Activated CD4-positive, CD25-positive, alpha-beta regulatory T cell treated with anti-CD3 and anti-CD28 coated beads, Interleukin-2, amount 50 U/mL, for 24 hours (primary cell): ENCODE measurements at regions not wholly inside any gene's neighbourhood (a gene's known extent, or its start where the extent isn't known, plus 50 kb on each side); places are given as distances from the start of the nearest gene placed in this dataset.

ENCODE experiments used
- ATAC-seq, 2 donors: fragments of 150-1000 bp; cut with Tn5 transposase; one replicate each; pipeline ENCODE4 v1.10.0; 2021; ENCODE audit warnings: mild to moderate bottlenecking in 1 of 2, moderate library complexity in 1 of 2

DNA sequence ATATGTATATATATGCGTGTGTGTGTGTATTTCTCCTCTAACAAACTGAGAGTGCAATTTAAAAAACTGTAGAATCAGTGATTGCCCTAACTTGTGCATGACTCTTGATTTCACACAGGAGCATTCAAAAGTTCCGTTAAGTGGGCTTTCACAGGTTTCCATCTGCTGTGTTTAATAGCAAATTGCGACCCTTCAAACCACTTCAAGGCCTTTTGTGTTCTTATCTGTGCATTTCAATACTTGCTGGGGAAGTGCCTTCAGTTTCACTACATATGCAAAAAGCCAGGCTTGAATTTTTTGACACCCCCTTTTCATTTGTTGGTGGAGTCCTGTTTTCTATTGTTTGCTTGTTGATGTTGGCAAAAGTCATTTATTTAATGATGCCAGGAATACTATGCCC is 158.0 kb downstream of the TM9SF2 start:
- ATAC-seq: no peak

DNA sequence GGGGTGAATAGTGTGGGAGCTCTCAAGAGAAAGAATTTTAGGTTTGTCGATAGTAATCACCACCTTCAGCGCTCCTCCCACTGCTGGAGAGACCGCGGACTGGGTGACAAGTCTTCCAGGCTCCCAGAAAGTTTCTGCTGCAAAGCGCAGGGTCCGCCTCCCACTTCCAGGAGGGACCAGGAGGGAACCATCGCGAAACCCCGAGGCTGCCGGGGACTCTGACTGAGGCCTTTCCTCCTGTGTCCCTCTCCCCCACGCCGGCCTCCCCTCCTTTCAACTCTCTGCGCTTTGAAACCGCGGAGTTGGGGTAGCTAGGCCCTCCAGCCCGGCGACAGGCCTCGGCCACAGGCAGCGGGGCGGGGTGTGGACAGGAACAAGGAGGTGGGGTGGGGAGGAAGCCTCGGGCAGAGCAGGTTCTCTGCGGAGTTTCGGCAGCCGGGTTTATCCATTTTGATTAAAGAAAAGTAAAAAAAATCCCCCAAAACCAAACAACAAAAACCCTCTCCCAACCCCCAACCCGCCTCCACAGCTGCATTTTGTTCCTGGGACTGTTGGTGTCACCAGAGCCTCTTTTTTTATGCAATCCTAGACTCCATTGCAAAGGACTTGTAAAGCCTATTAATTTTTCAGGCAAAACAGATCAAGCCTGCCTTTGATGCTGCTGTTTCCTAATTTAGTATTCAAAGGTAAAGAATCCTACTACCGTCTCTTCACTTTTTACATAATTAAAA is 157.2 kb downstream of the TM9SF2 start:
- peak in 1 of 2 donors; percentile 11 for ATAC-seq

DNA sequence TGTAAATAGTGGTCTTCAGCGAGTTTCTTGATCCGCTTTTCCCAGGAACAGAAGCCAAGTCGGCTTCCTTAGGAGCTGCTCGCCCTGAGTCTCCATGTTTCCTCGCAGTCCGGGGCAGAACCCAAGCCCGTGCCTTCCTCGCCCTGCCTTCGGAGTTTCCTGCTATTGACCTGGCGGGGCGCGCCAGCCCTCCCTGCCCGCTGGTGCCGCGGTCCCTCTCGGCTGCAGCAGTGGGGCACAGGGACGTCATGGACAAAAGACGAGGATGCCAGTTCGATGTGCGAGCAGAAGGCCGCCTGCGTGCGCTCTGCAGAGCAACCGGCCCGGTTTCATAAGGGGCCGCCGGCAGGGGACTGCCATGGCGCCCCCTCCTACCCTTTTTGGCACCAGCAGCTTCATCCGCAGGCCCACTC is 156.6 kb downstream of the TM9SF2 start:
- no peak for ATAC-seq

DNA sequence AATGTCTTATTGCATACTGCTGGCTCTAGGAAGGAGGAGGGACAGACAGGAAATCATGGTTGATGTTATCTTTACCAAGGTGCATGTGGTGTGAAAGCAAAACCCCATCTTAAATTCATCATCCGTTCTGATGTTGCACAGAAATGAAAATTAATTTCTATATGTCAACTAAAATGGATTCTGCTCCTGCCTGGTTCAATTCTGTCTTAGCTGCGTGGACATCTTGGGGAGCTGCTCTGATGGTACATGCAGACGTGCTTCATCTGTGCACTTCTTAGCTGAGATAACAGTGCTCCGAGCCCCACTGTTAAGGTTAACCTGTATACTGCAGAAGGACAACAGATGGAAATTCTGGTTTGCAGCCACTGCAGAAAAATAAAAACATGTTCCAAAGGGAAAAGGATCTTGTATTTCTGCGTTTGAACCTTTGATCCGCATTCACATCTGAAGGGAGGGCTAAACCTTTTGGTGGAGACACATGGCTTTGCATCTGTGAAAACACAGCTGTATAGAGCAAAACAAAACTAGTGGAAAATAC is 155.6 kb downstream of the TM9SF2 start:
- ATAC-seq: peak; percentile 58 to 59

DNA sequence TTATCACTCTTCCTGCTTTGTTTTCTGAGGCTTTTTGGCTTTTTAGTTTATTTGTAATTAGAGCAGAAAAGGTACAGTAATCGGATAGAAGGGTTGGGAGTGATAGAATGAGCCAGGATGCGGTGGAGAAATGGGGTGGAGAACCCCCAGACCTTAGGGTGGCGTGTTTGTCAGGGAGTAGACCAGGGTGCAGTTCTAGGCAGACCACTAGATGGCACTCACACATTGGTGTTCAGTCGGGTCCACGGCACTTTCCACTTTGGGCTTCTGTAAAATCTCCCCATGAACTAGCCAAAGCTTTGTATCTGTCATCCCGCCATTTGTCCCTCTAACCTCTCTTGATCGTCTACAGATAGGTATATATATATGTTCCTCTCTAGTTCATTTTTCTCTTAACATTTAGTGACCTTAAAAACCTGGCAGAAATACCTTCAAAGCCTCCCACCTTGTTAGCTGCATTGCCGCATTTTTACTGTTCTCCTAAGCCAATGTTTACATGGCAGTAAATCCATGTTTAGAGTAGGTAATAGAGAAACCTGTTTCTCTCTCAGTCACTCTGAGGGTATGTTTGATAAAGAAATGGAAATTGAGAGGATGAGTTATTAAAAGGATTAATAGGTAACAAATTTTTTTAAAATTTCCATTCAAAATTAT is 154.9 kb downstream of the TM9SF2 start:
- peak; percentile 59 to 66 for ATAC-seq

DNA sequence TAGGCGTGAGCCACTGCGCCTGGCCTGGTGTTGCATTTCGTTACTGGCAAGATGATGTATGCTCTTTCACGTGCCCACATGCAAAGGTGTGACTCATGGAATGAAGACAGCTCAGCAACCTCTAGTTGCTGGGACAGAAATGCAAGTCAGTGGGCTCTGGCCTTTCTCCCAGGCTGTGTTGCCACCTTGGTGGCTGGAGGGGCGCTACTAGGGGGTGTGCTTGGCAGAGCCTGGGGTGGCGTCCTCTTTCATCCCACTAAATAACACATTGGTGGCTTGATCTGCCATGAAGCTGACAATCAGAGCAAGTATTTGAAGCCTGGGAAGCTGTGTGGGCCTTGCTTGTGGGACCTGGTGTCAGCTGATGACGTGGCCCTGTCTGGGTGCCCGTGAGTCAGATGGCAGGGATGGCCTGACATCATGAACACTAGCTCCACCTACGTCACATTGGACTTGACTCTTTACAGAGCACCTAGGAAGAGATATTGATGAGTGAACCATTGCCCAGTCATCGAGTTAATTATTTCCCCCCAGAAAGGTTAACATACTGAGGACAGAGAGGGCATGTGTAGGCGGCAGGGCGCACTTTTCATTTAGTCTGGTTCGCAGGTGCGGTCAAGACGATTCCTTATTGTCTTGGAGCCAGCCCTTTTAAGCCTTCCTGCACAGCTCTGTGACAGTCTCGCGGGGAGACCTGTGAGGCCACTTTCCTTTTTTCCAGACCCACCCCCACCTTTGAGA is 154.2 kb downstream of the TM9SF2 start:
- ATAC-seq: peak; percentile 72 to 73

DNA sequence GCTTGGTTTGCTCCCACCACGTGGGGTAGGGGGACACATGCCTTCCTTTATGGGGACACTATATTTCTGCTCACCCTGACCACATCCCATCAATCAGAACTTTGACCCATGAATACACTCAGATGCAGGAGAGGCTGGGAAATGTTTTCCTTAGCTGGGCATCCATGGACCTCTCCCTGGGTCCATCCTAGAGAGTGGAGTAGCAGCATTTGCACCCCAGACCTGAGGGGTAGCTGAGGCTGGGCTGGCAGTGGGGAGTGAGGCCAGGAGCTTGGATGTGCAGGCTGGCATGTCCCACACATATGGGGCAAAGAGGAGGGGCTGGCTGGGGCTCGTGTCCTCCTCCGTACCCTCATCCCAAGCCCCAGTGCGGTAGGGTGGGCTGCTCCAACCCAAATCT is 152.8 kb downstream of the TM9SF2 start:
- ATAC-seq: no peak

DNA sequence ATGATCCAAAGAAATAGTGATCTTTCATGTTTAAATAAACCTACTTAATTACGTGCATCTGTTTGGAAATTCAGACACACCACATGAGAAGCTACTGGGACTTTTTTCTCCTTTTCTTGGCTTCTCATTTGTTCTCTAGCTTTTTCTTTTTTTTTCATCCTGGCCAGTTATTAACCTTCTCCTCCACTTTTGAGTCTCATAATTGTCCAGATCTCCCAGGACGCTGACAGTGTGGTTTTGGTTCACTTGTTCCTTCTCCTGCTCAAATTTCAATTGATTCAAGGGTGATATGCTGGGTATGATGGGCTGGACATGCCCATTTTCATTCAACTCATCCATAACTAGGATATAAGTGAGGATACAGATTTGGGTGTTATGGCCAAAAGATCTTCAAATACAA is 152.3 kb downstream of the TM9SF2 start:
- no peak for ATAC-seq

DNA sequence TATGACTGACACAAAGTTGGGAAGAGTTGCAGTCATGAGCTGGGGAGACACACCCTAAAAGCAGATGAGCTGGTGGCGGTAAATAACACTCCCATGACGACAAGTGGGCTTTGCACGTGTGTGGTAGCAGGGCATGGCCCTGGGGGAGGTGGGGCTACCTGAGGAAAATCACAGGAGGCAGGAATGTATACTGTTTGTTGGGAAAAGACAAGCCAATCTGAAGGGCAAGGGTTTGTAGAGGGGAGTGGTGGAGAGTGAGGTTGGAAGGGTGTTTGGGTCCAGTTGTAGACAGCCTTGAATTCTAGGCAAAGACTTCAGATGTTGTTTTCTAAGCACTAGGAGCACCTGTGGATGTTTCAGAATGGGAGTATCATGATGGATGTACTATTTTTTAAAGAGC is 151.6 kb downstream of the TM9SF2 start:
- ATAC-seq: no peak

DNA sequence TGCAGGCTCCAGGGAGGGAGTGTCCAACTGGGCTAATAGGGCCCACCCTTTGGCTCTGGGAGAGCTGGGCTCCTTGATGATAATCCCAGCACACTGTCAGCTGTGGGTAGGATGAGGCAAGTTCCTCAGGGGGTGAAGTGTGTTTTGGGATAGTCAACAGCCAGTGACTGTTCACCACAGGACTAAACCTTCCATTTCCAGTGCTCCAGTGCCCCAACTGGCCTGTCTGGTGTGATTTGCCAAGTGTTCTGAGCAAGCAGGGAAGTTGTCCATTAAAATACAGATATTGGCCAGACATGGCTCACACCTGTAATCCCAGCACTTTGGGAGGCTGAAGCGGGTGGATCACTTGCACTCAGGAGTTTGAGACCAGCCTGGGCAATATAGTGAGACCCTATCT is 150.9 kb downstream of the TM9SF2 start:
- ATAC-seq: no peak

DNA sequence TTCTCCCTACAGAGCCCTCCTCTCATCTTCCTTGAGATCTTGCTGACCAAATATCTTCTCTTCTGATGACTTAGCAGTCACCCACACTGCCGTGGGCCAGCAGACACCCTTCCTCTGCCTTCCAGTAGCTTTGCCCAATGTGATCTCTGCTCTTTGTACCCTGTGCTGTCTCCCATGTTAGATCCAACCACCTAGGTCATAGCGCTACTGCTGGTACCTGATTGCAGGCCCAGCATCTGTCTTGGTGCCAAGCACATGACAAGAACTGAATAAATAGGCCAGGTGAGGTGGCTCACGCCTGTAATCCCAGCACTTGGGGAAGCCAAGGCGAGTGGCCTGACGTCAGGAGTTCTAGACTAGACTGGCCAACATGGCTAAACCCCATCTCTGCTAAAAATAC is 149.7 kb downstream of the TM9SF2 start:
- ATAC-seq: no peak

DNA sequence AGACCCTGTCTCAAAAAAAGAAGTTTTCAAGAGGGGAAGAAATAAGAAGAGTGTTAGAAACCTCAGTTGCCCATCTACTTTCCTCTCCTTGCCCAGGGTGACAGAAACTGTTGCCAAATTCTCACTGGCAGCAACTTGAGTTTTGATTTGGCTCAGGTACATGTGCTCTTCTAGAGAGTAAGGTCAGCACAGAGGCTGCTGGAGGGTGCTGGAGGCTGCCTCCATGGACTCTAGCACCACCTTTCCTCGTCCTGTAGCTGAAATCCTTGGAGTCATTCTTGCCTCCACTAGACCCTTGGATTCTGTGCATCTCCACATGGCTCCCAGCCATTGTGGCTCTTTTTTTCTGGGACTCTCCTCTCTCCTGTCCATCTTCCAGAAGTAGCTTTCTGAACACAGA is 149.1 kb downstream of the TM9SF2 start:
- ATAC-seq: no peak

DNA sequence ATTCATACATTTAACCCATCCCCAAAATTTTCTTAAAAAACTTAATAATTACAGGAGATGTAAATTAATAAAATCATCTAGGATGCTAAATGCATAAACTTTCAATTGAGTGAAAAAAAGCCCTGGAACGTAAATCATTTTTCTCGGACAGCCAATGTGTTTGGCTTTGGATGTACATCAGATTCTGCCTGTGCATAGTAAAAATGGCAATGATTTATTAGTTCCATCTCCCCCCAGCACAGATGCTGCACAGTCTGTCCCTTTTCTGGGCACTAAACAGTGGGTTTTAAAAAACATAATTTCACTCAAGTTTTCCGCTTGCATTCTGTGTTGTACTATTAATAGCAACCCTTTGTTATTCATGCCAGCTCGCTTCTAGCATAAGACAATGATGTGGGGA is 147.7 kb downstream of the TM9SF2 start:
- no peak for ATAC-seq

DNA sequence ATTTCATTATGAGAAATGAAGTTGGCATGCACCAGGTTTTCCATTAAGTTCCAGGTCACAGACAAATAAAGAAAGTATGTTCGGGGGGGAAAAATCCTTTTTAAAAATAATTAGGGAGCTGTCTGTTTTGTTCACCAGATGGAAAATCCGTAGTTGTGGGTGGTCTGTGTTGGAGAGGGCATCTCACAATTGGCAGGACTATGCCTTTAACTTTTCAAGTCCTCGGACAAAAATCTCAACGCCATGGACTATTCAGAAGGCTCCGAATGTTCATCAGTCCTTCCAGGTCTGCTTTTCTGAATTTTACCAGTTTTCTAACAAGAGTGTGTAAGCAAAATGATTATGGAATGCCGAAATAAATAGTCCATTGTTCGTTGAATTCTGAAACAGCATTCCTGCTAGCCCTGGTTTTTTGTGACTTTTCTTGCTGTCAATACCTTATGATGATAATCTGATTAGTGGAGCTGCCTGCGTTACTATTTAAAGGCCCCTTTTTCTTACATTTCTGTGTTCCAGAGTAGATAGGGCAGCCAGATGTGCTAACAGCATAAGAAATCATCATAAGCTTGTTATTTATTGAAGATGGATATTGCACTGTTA is 146.9 kb downstream of the TM9SF2 start:
- ATAC-seq: no peak

DNA sequence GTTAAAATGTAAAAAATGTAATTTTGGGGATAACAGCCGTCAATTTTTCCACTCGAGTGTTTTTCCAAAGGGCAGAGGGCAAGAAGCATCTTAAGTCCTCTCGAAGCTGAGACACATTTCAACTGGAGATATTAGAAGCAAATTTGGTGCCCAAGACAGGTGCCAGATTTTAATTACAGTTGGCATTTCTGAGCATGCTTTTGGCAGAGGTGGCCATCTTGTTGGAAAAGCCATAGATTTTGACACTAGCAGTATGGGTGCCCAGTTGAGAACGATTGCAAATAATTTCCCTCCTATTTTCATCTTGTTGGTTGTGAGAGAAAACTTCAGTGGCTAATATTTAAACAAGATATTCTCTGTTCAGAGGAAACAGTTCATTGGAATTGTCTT is 146.3 kb downstream of the TM9SF2 start:
- ATAC-seq: no peak

DNA sequence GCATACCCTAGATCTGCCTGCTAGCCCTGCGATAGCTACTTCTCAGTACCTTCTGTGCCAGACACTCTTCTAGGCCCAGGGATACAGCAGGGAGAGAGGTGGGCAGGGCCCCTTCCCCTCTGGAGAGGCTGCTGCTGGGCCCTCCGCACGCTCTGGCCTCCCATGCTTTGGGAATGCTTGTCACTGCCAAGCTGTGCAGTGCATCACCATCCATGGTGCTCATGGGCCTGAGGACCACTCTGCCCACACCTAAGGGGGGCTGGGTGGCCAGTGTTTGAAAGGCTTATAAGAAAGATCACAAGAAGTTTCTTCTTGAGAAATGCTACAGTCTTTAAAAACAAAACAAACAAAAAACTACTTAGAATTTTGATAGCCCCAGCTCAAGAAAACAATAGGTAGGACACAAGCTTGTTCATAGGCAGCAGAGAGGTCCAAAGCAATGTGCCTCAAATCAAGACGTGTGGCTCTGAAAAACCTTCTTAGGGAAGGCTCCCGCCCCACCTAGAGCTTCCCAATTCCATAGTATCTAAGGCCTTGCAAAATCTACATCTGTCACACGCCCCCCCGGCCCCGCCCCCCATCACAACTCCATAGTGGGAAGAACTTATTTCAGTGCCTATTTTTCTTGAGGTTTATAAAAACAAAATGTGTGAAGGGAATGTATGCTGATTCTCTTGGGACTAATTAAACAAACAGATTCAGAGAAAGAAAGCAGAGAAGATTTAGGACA is 145.8 kb downstream of the TM9SF2 start:
- ATAC-seq: no peak

DNA sequence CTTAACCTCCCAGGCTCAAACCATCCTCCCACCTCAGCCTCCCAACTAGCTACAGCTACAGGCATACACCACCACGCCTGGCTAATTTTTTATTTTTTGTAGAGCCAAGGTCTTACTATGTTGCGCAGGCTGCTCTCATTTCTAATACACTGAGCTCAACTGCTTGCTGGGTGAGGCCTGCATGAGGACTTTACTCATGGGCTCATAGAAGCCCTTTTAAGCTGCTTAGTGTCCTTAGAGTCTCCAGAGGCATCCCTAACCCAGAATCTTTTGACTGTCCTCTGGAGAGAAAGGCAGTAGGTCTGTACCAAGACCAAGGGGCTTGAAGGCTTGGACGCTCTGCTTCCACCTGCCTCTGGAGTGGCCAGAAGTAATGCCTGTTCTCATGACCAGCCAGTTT is 141.6 kb downstream of the TM9SF2 start:
- no peak for ATAC-seq

DNA sequence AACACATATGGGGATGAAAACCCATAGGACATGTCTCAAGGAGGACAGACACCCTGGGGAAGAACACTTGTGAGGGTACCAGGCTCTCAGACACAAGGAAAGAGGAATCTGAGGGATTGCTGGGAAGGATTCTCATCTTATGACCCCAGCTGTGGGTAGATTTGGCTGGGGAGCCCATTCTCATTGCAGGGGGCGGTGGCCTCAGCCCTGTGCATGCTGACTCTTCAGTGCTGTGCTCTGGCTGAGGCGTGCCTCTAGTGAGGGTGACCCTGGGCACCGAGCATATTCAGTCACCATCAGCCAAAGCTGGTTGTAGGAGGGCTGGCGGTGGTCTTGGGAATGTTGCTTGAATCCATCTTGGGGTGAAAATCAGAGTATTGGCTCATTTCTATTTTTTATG is 140.7 kb downstream of the TM9SF2 start:
- ATAC-seq: no peak

DNA sequence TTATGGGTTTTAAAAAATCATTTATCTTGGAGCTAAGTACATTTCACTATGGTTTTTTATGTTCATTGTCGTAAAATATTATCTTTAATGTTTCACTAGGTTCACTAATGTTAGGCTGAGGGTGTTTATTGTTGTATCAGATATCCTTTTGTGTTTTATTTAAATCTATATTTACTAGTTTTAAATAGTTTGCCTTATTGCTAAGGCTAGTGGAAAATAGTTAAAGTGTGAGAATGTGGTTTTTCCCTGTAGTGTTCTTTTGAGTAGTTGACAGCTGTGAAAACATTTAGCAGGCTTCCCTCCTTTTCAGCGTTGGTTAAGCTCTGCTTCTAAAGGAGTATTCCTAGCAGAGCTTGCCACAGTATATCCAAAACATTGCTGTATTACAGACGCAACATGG is 139.0 kb downstream of the TM9SF2 start:
- ATAC-seq: no peak

DNA sequence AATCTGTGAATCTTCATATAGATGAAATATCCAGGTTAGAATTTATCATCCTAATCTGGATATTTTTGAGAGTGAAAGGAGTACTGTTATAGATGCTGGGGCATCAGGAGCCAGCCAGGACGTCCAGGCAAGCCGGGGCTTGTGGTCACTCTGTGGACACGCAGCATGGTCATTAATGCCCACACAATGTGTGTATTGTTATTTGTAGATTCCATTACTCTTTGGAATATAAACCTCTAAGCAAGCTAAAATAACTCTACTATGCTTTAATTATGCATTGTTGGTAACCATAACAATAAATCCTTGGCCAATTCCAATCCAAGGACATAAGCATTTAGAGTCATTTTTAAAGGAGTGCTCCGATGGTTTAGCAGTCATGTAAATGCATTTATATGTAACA is 137.9 kb downstream of the TM9SF2 start:
- ATAC-seq: no peak

DNA sequence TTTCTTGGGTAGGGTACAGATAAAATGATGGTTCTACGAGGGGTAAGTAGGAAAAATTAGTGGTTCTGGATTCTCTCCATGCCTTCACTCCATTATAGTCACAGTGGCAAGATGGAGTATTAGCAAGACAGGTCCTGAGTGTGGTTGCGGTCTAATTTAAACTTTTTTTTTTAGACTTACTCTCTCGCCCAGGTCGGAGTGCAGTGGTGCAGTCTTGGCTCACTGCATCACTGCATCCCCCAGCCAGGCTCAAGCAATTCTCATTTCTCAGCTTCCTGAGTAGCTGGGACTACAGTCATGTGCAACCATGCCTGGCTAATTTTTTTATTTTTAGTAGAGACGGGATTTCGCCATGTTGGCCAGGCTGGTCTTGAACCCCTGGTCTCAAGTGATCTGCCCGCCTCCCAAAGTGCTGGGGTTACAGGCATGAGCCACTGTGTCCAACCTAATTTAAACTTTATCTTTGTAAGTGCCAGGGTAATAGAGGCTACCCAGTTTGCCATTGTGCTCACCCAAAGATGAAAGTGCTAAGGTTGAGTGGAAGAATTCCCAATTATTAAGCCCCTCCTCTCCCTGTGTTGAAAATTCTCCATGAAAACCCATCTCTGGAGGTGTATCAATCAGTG is 135.6 kb downstream of the TM9SF2 start:
- no peak for ATAC-seq

DNA sequence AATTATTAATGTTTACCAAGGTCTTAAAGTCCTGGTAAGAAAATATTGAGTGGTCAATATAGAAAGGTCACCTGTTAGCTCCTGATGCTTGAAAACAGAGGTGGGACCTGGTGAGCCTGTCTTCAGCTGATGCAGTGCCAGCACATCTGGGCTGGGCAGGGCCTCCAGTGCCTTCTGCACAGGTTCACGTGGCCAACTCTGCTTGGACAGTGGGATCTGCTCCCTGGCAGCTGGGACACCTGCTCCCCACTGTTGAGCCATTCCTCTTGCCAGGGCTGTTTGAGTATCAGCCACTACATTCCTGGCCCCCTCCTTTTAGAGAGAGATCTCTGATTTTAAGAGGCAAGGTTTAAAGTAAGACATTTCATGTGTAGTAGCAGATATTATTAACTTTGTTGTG is 135.0 kb downstream of the TM9SF2 start:
- ATAC-seq: no peak
